Activated CD4-positive, alpha-beta T cell treated with anti-CD3 and anti-CD28 coated beads, Interleukin-2, amount 10 ng/mL, durations not matched to agents 24 days and 14 days (primary cell): ENCODE measurements at regions not wholly inside any gene's neighbourhood (a gene's known extent, or its start where the extent isn't known, plus 50 kb on each side); places are given as distances from the start of the nearest gene placed in this dataset.
"Not testable (repeated sequence)": the region's sequence is repeated elsewhere in the genome, so short reads cannot be mapped to it uniquely, and the experiment has no call there.

Source experiments
- DNase-seq: peaks from one replicate; pipeline ENCODE4 v3.0.0; 2022
- H3K27ac Mint-ChIP-seq: one replicate; pipeline ENCODE4 v1.8.0; 2022; ENCODE audit warnings: mild to moderate bottlenecking, mixed read lengths
- H3K27me3 Mint-ChIP-seq: one replicate; pipeline ENCODE4 v1.8.0; 2022; ENCODE audit warnings: mixed read lengths
- H3K36me3 Mint-ChIP-seq: one replicate; pipeline ENCODE4 v1.8.0; 2022; ENCODE audit warnings: low read depth, mild to moderate bottlenecking, mixed read lengths
- H3K4me1 Mint-ChIP-seq: one replicate; pipeline ENCODE4 v1.8.0; 2021; ENCODE audit warnings: mixed read lengths
- H3K4me3 Mint-ChIP-seq: one replicate; pipeline ENCODE4 v1.8.0; 2022; ENCODE audit warnings: mild to moderate bottlenecking, moderate library complexity, mixed read lengths
- H3K9me3 Mint-ChIP-seq: one replicate; pipeline ENCODE4 v1.8.0; 2021; ENCODE audit warnings: mixed read lengths
- intact Hi-C: fragments of 100-400 bp; cut with micrococcal nuclease; formaldehyde crosslinking; loops from one replicate; pipeline ENCODE4 v1.15.1; 2023

DNA sequence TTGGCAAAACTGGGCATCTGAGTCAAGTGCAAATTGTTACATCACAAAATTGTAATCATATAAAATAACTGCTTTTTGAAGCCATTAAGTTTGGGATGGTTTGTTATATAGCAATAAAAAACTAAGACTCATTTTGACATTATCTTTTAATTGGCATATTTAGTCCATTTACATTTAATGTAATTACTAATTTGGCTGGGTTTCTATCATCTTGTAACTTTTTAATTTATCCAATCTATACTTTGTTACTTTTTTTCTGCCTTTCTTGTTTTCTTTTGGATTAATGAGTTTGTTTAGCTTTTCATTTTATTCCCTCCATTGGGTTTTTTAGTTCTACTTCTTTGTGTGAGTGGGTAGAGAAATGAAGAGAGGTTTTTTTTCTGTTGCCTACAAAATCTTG lies 76.3 kb downstream of the DRAM2 start:
- Mint-ChIP-seq H3K27ac (no peak overlapping the region), H3K27me3 (peaks cover 11% of the 10 kb centered on the region), H3K4me3 (no peak overlapping the region), H3K36me3 (no peaks in the 10 kb centered on the region), H3K4me1 (no peaks in the 10 kb centered on the region), H3K9me3 (peaks cover 35% of the 10 kb centered on the region)
- DNase-seq = no peak
- intact Hi-C loops = no loop called here

DNA sequence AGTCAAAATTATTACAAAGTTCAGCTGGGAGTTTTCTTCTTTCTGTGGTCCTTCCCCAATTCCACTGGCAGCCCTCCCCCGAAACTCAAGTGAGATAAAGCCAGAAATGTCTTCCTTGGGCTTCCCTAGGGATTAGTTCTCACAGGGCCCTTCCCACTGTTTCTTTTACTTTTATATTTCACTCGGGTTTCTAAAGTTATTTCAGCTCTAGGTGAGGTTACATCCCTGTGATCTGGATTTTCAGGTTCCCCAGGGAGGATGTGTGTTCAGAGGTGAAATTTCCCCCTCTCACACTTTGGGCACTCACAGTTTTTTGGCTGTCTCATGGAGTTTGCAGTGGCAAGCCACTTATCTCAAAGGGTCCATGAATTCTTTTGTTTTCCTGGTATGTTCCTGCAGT lies 77.3 kb downstream of the DRAM2 start:
- intact Hi-C loops = no loop called here
- H3K27me3 Mint-ChIP-seq = peaks cover 11% of the 10 kb centered on the region
- no peak for DNase-seq
- no peaks in the 10 kb centered on the region for H3K4me1 Mint-ChIP-seq
- H3K27ac Mint-ChIP-seq = no peak overlapping the region
- H3K9me3 Mint-ChIP-seq = peaks cover 29% of the 10 kb centered on the region
- no peaks in the 10 kb centered on the region for H3K36me3 Mint-ChIP-seq
- H3K4me3 Mint-ChIP-seq = no peak overlapping the region

DNA sequence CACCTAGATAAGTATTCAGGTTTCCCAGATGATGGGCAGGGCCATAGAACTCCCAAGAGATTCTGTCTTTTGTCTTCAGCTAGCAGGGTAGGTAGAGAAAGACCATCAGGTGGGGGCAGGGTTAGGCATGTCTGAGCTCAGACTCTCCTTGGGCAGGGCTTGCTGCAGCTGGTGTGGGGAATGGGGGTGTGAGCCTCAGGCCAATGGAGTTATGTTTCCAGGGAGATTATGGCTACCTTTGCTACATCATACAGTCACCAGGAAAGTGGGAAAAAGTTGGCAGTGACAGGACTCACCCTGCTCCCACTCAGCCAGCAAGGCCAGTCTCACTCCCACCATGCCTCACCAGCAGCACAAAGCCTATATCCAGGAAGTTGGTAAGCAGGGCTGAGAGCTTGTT lies 77.8 kb downstream of the DRAM2 start:
- Mint-ChIP-seq H3K9me3 (peaks cover 27% of the 10 kb centered on the region), H3K27me3 (peaks cover 11% of the 10 kb centered on the region), H3K27ac (no peak overlapping the region), H3K36me3 (no peaks in the 10 kb centered on the region), H3K4me1 (no peaks in the 10 kb centered on the region), H3K4me3 (no peak overlapping the region)
- DNase-seq = no peak
- intact Hi-C loops = no loop called here

DNA sequence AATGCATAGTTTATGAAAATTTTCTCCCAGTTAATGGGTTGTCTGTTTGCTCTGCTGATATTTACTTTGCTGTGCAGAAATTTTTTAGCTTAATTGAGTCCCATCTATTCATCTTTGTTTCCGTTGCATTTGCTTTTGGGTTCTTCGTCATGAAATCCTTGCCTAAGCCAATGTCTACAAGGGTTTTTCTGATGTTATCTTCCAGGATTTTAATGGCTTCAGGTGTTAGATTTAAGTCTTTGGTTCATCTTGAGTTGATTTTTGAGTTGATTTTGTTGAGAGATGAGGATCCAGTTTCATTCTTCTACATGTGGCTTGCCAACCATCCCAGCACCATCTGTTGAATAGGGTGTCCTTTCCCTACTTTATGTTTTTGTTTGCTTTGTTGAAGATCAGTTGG lies 85.2 kb downstream of the DRAM2 start:
- no peaks in the 10 kb centered on the region for H3K36me3 Mint-ChIP-seq
- intact Hi-C loops = no loop called here
- peaks cover 28% of the 10 kb centered on the region for H3K27me3 Mint-ChIP-seq
- H3K4me3 Mint-ChIP-seq = no peak overlapping the region
- no peak for DNase-seq
- H3K4me1 Mint-ChIP-seq = no peaks in the 10 kb centered on the region
- H3K27ac Mint-ChIP-seq = no peak overlapping the region
- H3K9me3 Mint-ChIP-seq = peaks cover 12% of the 10 kb centered on the region

DNA sequence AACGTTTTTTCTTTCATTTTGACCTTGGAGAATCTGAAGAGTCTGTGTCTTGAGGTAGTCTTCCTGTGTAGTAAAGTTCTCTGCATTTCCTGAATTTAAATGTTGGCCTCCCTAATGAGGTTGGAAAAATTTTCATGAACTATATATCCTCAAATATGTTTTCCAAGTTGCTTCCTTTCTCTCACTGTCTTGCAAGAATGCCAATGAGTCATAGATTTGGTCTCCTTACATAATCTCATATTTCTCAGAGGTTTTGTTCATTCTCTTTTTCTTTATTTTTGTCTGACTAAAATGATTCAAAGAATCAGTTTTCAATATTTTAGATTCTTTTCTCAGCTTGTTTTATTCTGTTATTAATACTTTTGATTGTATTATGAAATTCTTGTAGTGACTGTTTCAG lies 87.6 kb downstream of the DRAM2 start:
- no peaks in the 10 kb centered on the region for H3K36me3 Mint-ChIP-seq
- no peak overlapping the region for H3K4me3 Mint-ChIP-seq
- H3K4me1 Mint-ChIP-seq = no peaks in the 10 kb centered on the region
- intact Hi-C loops = no loop called here
- DNase-seq = no peak
- no peak overlapping the region for H3K27ac Mint-ChIP-seq
- peaks cover 35% of the 10 kb centered on the region for H3K27me3 Mint-ChIP-seq
- H3K9me3 Mint-ChIP-seq = peaks cover 23% of the 10 kb centered on the region

DNA sequence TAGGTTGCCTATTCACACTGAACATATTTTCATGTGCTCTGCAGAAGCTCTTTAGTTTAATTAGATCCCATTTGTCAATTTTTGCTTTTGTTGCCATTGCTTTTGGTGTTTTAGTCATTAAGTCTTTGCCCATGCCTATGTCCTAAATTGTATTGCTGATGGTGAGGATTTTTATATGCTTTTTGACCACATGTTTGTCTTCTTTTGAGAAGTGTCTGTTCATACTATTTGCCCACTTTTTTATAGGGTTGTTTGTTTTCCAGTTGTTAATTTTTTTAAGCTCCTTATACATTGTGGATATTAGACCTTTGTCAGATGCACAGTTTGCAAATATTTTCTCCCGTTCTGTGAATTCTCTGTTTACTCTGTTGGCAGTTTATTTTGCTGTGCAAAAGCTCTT lies 84.5 kb upstream of the LRIF1 start:
- H3K4me1 Mint-ChIP-seq, H3K27ac Mint-ChIP-seq, DNase-seq, intact Hi-C loops, H3K4me3 Mint-ChIP-seq, H3K36me3 Mint-ChIP-seq: not testable (repeated sequence)
- peaks cover 26% of the 10 kb centered on the region for H3K27me3 Mint-ChIP-seq
- peaks cover 24% of the 10 kb centered on the region for H3K9me3 Mint-ChIP-seq

DNA sequence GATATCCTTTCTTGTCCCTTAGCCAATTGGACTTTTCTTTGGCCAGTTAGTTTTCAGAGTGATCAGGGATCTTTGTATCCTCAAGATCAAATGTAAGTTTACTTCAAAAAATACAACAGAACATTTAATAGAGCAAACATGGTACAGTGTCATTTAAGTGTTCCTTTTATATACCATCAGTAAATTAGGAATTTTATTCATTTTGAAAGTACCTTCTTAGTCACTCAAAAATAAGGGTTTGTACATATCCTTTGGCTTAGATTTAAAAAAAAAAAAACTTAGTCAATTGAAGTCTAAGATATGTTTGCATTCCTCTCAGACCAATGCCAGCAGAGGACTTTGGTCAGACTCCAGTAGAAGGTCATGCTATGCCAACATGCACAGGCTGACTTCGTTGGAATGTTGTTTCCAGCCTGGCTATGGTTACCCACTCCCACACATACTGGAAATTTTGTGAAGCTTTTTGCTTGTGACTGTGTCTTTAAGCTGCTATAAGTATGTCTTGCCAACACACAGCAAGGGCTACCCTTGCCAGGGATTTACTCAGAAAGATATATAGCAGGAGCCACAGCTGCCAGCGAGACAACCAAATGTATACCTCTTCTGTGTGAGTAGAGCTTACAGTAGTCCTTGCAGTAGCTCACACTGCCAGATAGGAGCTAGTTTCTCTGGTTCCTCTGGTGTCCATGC lies 81.5 kb upstream of the LRIF1 start:
- Mint-ChIP-seq H3K27me3 (peaks cover 23% of the 10 kb centered on the region), H3K4me1 (peaks cover 1% of the 10 kb centered on the region), H3K9me3 (peaks cover 17% of the 10 kb centered on the region), H3K4me3 (no peak overlapping the region), H3K27ac (no peak overlapping the region), H3K36me3 (no peaks in the 10 kb centered on the region)
- no peak for DNase-seq
- intact Hi-C loops = no loop called here

DNA sequence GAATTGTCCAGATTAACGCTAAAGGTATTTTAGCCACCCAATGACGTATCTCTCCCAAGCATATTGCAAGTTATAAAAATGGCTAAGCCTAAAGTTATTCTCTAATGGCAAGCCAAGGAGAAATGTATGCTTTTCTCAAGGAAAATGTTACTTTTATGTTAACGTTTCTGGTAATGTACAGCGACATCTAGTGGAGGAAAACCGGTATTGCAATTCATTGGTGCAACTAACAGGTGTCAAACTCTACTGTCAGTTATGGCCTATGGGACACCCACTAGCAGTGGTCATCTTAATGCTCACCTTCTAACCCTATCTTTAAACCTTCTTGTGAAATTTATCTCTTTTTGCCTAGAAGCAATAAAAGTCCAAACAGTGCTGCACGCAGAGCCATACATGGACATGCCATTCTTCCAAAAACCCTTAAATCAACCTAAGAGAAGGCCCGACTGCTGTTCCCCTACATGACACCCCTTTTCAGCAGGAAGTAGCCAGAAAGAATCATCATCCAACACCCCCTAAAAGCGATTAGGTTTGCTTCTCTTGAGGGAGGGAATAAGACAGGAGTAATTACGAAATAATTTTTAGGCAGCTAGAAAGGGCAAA lies 68.7 kb upstream of the LRIF1 start:
- H3K4me1 Mint-ChIP-seq = no peaks in the 10 kb centered on the region
- peak; percentile 84 for DNase-seq
- H3K9me3 Mint-ChIP-seq = peaks cover 7% of the 10 kb centered on the region
- no peak overlapping the region for H3K4me3 Mint-ChIP-seq
- peaks cover 41% of the 10 kb centered on the region for H3K27me3 Mint-ChIP-seq
- H3K36me3 Mint-ChIP-seq = no peaks in the 10 kb centered on the region
- intact Hi-C loops = loop anchor here (5.0 to 10.0 kb wide), 3 partner anchors 372 to 735 kb away; no protein-coding TSS in a partner anchor
- no peak overlapping the region for H3K27ac Mint-ChIP-seq

DNA sequence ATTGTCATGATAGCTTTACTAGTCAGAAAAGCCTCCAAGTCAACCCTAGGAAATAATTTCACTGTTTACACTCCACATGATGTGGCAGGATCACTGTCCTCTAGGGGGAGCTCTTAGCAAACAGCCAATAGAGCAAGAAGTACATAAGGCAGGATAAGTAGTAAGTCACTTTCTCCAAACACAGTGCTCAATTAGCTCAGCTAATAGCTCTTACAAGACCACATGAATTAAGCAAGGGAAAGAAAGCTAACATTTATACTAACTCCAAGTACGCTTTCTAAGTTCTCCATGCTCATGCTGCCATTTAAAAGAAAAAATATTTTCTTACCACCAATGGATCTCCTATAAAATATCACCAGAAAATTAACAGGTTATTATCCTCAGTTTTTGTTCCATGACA lies 66.9 kb upstream of the LRIF1 start:
- peak; percentile 89 for DNase-seq
- Mint-ChIP-seq H3K36me3 (no peaks in the 10 kb centered on the region), H3K9me3 (no peaks in the 10 kb centered on the region), H3K27me3 (peaks cover 41% of the 10 kb centered on the region), H3K4me3 (no peak overlapping the region), H3K4me1 (no peaks in the 10 kb centered on the region), H3K27ac (no peak overlapping the region)
- intact Hi-C loops = loop anchor here (5.0 to 10.0 kb wide), 3 partner anchors 374 to 737 kb away; no protein-coding TSS in a partner anchor

DNA sequence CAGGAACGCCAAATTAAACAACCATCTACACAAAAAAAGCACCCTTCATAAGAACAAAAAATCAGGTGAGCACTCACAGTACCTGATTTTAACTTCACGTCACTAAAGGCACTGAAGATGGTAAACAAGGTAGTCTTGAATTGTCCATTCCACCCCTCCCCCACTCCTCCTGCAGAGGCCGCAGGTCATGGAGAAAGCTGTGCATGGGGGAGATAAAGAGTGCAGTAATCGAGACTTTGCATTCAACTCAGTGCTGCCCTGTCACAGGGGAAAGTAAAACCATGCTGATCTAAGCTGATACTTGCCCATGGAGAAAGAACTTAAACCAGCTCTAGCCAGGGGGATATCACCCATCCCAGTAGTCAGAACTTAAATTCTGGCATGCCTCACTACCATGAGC lies 61.4 kb upstream of the LRIF1 start:
- H3K27me3 Mint-ChIP-seq = peaks cover 50% of the 10 kb centered on the region
- H3K36me3 Mint-ChIP-seq = no peaks in the 10 kb centered on the region
- H3K27ac Mint-ChIP-seq = no peak overlapping the region
- intact Hi-C loops = no loop called here
- DNase-seq = no peak
- no peaks in the 10 kb centered on the region for H3K4me1 Mint-ChIP-seq
- no peak overlapping the region for H3K4me3 Mint-ChIP-seq
- H3K9me3 Mint-ChIP-seq = no peaks in the 10 kb centered on the region

DNA sequence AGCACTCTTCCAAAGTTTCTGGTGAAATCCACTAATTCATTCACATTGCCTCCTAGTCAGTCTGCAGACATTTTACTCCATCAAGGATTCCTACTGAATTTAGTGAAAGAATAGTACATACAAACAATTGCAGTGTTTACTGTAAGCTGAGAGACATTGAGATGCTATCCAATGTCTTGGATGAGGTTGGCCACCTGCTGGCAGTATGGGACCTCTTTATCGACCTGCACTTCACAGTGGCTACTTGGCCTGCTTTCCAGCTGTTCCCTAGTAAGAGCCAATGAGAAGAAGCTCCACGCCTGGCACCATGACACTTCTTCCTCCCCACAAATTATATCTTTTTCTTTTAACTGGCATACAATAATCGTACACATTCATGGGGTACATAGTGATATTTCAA lies 51.5 kb upstream of the LRIF1 start:
- intact Hi-C loops = no loop called here
- DNase-seq = no peak
- H3K27me3 Mint-ChIP-seq = peaks cover 25% of the 10 kb centered on the region
- no peak overlapping the region for H3K4me3 Mint-ChIP-seq
- H3K36me3 Mint-ChIP-seq = no peaks in the 10 kb centered on the region
- peaks cover 16% of the 10 kb centered on the region for H3K9me3 Mint-ChIP-seq
- no peaks in the 10 kb centered on the region for H3K4me1 Mint-ChIP-seq
- H3K27ac Mint-ChIP-seq = no peak overlapping the region
